ENCODE measurements at regions not wholly inside any gene's neighbourhood (a gene's known extent, or its start where the extent isn't known, plus 50 kb on each side); places are given as distances from the start of the nearest gene placed in this dataset.

- Histone ChIP-seq H3K4me3 (ENCODE audit: low read depth, low read length) (no peak overlapping the region), H3K36me3 (ENCODE audit: control insufficient read depth, insufficient read depth, low read length) (no peaks in the 10 kb centered on the region), H3K27me3 (ENCODE audit: control insufficient read depth, insufficient read depth, low read length) (no peaks in the 10 kb centered on the region)
- FAIRE-seq (no peak), DNase-seq (ENCODE audit: low read depth) (peak; percentile 43)
- TF ChIP-seq, protein P1, sequence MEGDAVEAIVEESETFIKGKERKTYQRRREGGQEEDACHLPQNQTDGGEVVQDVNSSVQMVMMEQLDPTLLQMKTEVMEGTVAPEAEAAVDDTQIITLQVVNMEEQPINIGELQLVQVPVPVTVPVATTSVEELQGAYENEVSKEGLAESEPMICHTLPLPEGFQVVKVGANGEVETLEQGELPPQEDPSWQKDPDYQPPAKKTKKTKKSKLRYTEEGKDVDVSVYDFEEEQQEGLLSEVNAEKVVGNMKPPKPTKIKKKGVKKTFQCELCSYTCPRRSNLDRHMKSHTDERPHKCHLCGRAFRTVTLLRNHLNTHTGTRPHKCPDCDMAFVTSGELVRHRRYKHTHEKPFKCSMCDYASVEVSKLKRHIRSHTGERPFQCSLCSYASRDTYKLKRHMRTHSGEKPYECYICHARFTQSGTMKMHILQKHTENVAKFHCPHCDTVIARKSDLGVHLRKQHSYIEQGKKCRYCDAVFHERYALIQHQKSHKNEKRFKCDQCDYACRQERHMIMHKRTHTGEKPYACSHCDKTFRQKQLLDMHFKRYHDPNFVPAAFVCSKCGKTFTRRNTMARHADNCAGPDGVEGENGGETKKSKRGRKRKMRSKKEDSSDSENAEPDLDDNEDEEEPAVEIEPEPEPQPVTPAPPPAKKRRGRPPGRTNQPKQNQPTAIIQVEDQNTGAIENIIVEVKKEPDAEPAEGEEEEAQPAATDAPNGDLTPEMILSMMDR (IDR thresholded peaks at IDR 0.05; ENCODE audit: insufficient read depth, low read length, severe bottlenecking) = no peak
Observed at GRCh38 chr3:177523067-177523675, 325.9 kb upstream of the TBL1XR1 start.

DNA sequence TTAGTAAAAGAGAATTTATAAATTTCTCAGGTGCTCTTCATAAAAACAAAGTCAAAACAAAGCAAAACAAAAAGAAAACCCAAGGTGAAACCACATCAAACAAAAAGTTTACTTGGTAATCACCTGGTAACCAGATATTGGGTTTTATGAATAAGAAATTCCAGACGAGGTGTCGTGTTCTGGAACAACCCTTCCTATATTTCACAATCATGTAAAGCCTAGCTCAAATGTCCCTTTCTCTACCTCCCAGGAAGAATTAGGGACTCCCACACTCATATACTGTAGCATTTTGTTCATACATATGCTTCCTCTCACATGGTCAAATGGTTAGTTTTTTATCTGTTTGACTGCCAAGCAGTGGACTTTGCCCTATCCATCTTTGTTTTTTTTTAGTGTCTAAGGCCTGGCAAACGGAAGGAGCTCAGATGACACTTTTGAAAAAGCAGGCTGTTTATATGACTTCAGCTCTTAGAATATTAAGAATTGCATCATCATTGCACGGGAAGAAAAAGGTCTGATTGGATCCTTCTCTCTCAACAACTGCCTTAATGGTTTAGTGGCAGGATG is 326.7 kb upstream of the TBL1XR1 start:
- Histone ChIP-seq H3K27me3 (ENCODE audit: control insufficient read depth, insufficient read depth, low read length) (no peaks in the 10 kb centered on the region), H3K36me3 (ENCODE audit: control insufficient read depth, insufficient read depth, low read length) (no peaks in the 10 kb centered on the region), H3K4me3 (ENCODE audit: low read depth, low read length) (no peak overlapping the region)
- FAIRE-seq (no peak), DNase-seq (ENCODE audit: low read depth) (peak; percentile 92)
- TF ChIP-seq, protein P1 (IDR thresholded peaks at IDR 0.05; ENCODE audit: insufficient read depth, low read length, severe bottlenecking) = no peak

DNA sequence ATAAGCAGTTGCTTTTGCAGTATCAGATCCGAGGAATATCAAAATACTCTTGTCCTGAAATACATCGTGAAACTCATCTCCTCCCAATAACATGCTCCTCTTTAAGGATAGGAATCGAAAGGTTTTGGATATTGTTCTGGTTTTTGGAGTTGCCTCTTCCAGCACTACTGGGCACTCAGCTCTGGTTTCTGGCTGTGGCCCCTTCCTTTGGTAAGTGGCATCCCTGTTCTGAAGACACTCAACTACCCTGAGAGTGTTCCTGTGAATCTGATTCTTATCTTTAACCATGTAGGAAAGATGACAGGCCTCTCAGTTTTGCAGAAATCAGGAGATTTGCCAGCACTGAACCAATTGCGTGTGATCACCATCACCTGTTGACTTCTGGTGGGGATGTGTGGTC is 327.5 kb upstream of the TBL1XR1 start:
- Histone ChIP-seq H3K27me3 (ENCODE audit: control insufficient read depth, insufficient read depth, low read length) (no peaks in the 10 kb centered on the region), H3K4me3 (ENCODE audit: low read depth, low read length) (no peak overlapping the region), H3K36me3 (ENCODE audit: control insufficient read depth, insufficient read depth, low read length) (no peaks in the 10 kb centered on the region)
- TF ChIP-seq, protein P1 (IDR thresholded peaks at IDR 0.05; ENCODE audit: insufficient read depth, low read length, severe bottlenecking) = no peak
- DNase-seq (ENCODE audit: low read depth) = no peak
- no peak for FAIRE-seq

DNA sequence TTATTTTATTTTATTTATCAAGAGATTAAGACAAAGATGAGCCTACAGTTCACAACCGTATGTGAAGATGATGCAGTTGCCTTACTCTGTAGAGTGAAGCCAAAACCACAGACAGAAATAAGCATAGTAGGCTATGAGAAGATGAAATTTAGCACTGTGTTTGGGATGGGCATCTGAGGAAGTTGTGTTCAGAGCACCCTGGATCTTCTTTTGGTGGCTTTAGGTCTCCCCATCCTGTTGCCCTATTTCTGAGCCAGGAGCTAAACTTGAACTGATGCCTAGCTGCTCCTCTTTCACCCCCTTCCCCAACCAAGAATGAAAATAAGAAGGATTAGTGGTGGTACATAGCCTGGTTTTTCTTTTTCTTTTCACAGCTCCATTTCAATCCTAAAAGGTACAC is 328.1 kb upstream of the TBL1XR1 start:
- DNase-seq (ENCODE audit: low read depth) (no peak), FAIRE-seq (no peak)
- no peaks in the 10 kb centered on the region for H3K27me3 ChIP-seq (ENCODE audit: control insufficient read depth, insufficient read depth, low read length)
- TF ChIP-seq, protein P1 (IDR thresholded peaks at IDR 0.05; ENCODE audit: insufficient read depth, low read length, severe bottlenecking) = no peak
- H3K4me3 ChIP-seq (ENCODE audit: low read depth, low read length) = no peak overlapping the region
- no peaks in the 10 kb centered on the region for H3K36me3 ChIP-seq (ENCODE audit: control insufficient read depth, insufficient read depth, low read length)

DNA sequence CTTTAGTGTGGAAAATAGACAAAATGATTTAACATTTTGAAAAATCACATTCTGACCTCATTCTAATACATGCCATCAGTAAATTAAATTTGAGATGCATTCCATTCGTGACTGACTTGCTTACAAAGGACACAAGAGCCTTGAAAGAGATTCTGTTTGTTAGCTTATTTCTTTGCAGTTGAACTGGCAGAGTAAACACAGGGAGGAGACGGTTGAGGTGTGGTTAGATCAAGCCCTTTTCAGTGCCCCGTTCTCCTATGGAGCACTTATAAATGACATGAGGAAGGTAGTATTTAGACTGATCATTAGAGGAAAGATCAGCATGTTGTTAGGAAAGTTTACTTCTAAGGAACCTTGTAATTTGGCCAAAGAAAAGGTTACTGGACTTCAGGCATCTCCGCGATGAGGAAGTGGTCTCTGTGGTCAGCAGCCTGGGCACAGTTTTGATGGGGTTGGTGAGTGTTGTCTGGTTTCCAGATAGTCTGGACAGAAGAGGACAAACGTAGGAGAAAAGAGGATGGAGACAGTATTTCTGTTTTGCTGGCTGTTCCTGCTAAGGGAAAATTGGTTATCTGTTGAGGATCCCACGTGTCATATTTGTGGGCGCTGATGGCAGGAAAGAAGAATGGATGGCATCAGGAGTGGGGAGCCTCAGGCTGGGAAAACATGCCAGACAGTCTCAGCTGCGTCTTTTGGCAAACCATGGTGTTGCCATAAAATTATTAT is 328.9 kb upstream of the TBL1XR1 start:
- DNase-seq (ENCODE audit: low read depth) (no peak), FAIRE-seq (no peak)

More for the DNA sequence above, 328.9 kb upstream of the TBL1XR1 start:
- H3K27me3 ChIP-seq (ENCODE audit: control insufficient read depth, insufficient read depth, low read length) = no peaks in the 10 kb centered on the region
- no peak overlapping the region for H3K4me3 ChIP-seq (ENCODE audit: low read depth, low read length)
- TF ChIP-seq, protein P1 (IDR thresholded peaks at IDR 0.05; ENCODE audit: insufficient read depth, low read length, severe bottlenecking) = no peak
- H3K36me3 ChIP-seq (ENCODE audit: control insufficient read depth, insufficient read depth, low read length) = no peaks in the 10 kb centered on the region
